Right atrium auricular region (tissue), 2 donors: ENCODE measurements at regions not wholly inside any gene's neighbourhood (a gene's known extent, or its start where the extent isn't known, plus 50 kb on each side); places are given as distances from the start of the nearest gene placed in this dataset.
"Not testable (repeated sequence)": the region's sequence is repeated elsewhere in the genome, so short reads cannot be mapped to it uniquely, and the experiment has no call there.

Experiments
- DNase-seq: peaks from one replicate; pipeline ENCODE4 v3.0.0-alpha.2; 2019; ENCODE audit warnings: low spot score
- H3K27ac ChIP-seq, 2 donors: fragments of 200-600 bp; sonication (generic); 1 replicate in 1 of 2; 2 replicates in 1 of 2; pipeline ENCODE4 v1.5.1; 2016 to 2019
- H3K27me3 ChIP-seq, 2 donors: fragments of 200-600 bp; sonication (generic); one replicate each; pipeline versions ENCODE4 v1.5.1 to v1.6.0; 2017 to 2019
- H3K36me3 ChIP-seq: fragments of 200-600 bp; sonication (generic); one replicate; pipeline ENCODE4 v1.5.1; 2016
- H3K4me1 ChIP-seq, 2 donors: fragments of 200-600 bp; sonication (generic); one replicate each; pipeline versions ENCODE4 v1.5.1 to v1.6.0; 2017 to 2019
- H3K4me3 ChIP-seq, 2 donors: fragments of 200-600 bp; sonication (generic); 1 replicate in 1 of 2; 2 replicates in 1 of 2; pipeline ENCODE4 v1.5.1; 2017 to 2019; ENCODE audit warnings: mild to moderate bottlenecking in 1 of 2, moderate library complexity in 1 of 2
- H3K9me3 ChIP-seq, 2 donors: fragments of 200-600 bp; sonication (generic); one replicate each; pipeline ENCODE4 v1.5.1; 2019
- microRNA-seq, 2 donors: library from miRNA; unstranded; fragments of <30 nt; microRNA quantifications; one replicate each; pipeline ENCODE4, GENCODE V29; 2016 to 2017; ENCODE audit warnings: borderline number of aligned reads in 2 of 2, borderline replicate concordance in 1 of 2
- TF ChIP-seq, protein P1 (sequence below), 2 donors: fragments of 200-600 bp; sonication (generic); IDR thresholded peaks; one replicate each; pipeline ENCODE4 v1.5.1; 2019; ENCODE audit warnings: antibody characterized with exemption in 2 of 2

GRCh38 chr15:34490417-34491193 lies 53.0 kb upstream of the GOLGA8A start:
- Histone ChIP-seq H3K27me3 (no peaks in the 10 kb centered on the region), H3K27ac (no peak overlapping the region), H3K9me3 (no peaks in the 10 kb centered on the region), H3K36me3 (no peaks in the 10 kb centered on the region), H3K4me3 (no peak overlapping the region), H3K4me1 (peaks cover 0 to 15% of the 10 kb centered on the region in 2 donors)
- DNase-seq = no peak
- TF ChIP-seq, protein P1, sequence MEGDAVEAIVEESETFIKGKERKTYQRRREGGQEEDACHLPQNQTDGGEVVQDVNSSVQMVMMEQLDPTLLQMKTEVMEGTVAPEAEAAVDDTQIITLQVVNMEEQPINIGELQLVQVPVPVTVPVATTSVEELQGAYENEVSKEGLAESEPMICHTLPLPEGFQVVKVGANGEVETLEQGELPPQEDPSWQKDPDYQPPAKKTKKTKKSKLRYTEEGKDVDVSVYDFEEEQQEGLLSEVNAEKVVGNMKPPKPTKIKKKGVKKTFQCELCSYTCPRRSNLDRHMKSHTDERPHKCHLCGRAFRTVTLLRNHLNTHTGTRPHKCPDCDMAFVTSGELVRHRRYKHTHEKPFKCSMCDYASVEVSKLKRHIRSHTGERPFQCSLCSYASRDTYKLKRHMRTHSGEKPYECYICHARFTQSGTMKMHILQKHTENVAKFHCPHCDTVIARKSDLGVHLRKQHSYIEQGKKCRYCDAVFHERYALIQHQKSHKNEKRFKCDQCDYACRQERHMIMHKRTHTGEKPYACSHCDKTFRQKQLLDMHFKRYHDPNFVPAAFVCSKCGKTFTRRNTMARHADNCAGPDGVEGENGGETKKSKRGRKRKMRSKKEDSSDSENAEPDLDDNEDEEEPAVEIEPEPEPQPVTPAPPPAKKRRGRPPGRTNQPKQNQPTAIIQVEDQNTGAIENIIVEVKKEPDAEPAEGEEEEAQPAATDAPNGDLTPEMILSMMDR (IDR thresholded peaks at IDR 0.05) = no peak

- H3K27me3 ChIP-seq, DNase-seq, H3K4me3 ChIP-seq, H3K9me3 ChIP-seq, H3K27ac ChIP-seq, H3K36me3 ChIP-seq, H3K4me1 ChIP-seq: not testable (repeated sequence)
These were observed 51.7 kb upstream of the GOLGA8A start for GRCh38 chr15:34488973-34489959.

Small RNA genes in the stretch of these regions (microRNA-seq; reads per million reads assigned to microRNA genes)
- 0 reads per million in 2 donors for gene MIR1233-2
